ENCODE measurements at regions not wholly inside any gene's neighbourhood (a gene's known extent, or its start where the extent isn't known, plus 50 kb on each side); places are given as distances from the start of the nearest gene placed in this dataset.

GRCh38 chr13:22369840-22370239 is 699.0 kb downstream of the FGF9 start:
- DNase-seq = no peak

GRCh38 chr13:22372261-22372660 is 701.4 kb downstream of the FGF9 start:
- no peak for DNase-seq

GRCh38 chr13:22375151-22375550 is 704.3 kb downstream of the FGF9 start:
- no peak for DNase-seq

GRCh38 chr13:22387899-22388298 is 717.0 kb downstream of the FGF9 start:
- peak; percentile 23 for DNase-seq

GRCh38 chr13:22399801-22400420 is 729.0 kb downstream of the FGF9 start:
- peak; percentile 27 for DNase-seq

GRCh38 chr13:22402682-22403081 is 731.8 kb downstream of the FGF9 start:
- DNase-seq = no peak

- DNase-seq = no peak
Observed at GRCh38 chr13:22403144-22403543, 732.3 kb downstream of the FGF9 start.

GRCh38 chr13:22405891-22406290 is 735.0 kb downstream of the FGF9 start:
- DNase-seq = no peak

- no peak for DNase-seq
Observed at GRCh38 chr13:22412452-22412851, 741.6 kb downstream of the FGF9 start.

GRCh38 chr13:22422023-22422422 is 751.1 kb downstream of the FGF9 start:
- no peak for DNase-seq

- DNase-seq = no peak
Observed at GRCh38 chr13:22422712-22423111, 751.8 kb downstream of the FGF9 start.

- DNase-seq = no peak
Observed at GRCh38 chr13:22423261-22423660, 752.4 kb downstream of the FGF9 start.

- DNase-seq = no peak
Observed at GRCh38 chr13:22425087-22425486, 754.2 kb downstream of the FGF9 start.

- DNase-seq = no peak
Observed at GRCh38 chr13:22427066-22427465, 753.7 kb upstream of the SGCG start.

GRCh38 chr13:22427783-22428182 is 753.0 kb upstream of the SGCG start:
- DNase-seq = no peak

- DNase-seq = no peak
Observed at GRCh38 chr13:22428188-22428828, 752.5 kb upstream of the SGCG start.

- no peak for DNase-seq
Observed at GRCh38 chr13:22432690-22433089, 748.1 kb upstream of the SGCG start.

- DNase-seq = no peak
Observed at GRCh38 chr13:22447132-22447886, 733.5 kb upstream of the SGCG start.

GRCh38 chr13:22449251-22449650 is 731.5 kb upstream of the SGCG start:
- no peak for DNase-seq

GRCh38 chr13:22451327-22451741 is 729.4 kb upstream of the SGCG start:
- peak; percentile 95 for DNase-seq

- no peak for DNase-seq
Observed at GRCh38 chr13:22454586-22454985, 726.2 kb upstream of the SGCG start.

GRCh38 chr13:22455036-22455435 is 725.7 kb upstream of the SGCG start:
- no peak for DNase-seq

GRCh38 chr13:22461854-22462490 is 718.8 kb upstream of the SGCG start:
- no peak for DNase-seq

GRCh38 chr13:22463089-22463488 is 717.7 kb upstream of the SGCG start:
- no peak for DNase-seq

Measured in eye (tissue), 1 donor.